ENCODE measurements at regions not wholly inside any gene's neighbourhood (a gene's known extent, or its start where the extent isn't known, plus 50 kb on each side); places are given as distances from the start of the nearest gene placed in this dataset.

GRCh38 chrX:10021461-10022272, 54.5 kb downstream of the CLDN34 start:
- no peak for DNase-seq

- DNase-seq, result no peak
Measured at GRCh38 chrX:10022273-10022541, 55.0 kb downstream of the CLDN34 start.

GRCh38 chrX:10022580-10023245, 55.6 kb downstream of the CLDN34 start:
- no peak for DNase-seq

- no peak for DNase-seq
Measured at GRCh38 chrX:10023821-10024220, 56.7 kb downstream of the CLDN34 start.

GRCh38 chrX:10025742-10026493, 58.8 kb downstream of the CLDN34 start:
- no peak for DNase-seq

GRCh38 chrX:10028283-10029104, 61.3 kb downstream of the CLDN34 start:
- DNase-seq, result no peak

- DNase-seq, result no peak
Measured at GRCh38 chrX:10030570-10030969, 63.4 kb downstream of the CLDN34 start.

- no peak for DNase-seq
Measured at GRCh38 chrX:10031746-10032145, 64.6 kb downstream of the CLDN34 start.

- no peak for DNase-seq
Measured at GRCh38 chrX:10032147-10032546, 65.0 kb downstream of the CLDN34 start.

- no peak for DNase-seq
Measured at GRCh38 chrX:10033375-10034007, 66.3 kb downstream of the CLDN34 start.

- no peak for DNase-seq
Measured at GRCh38 chrX:10034740-10035260, 67.6 kb downstream of the CLDN34 start.

GRCh38 chrX:10038585-10038984, 71.4 kb downstream of the CLDN34 start:
- no peak for DNase-seq

- no peak for DNase-seq
Measured at GRCh38 chrX:10039821-10040793, 72.9 kb downstream of the CLDN34 start.

GRCh38 chrX:10040961-10041360, 73.8 kb downstream of the CLDN34 start:
- DNase-seq, result no peak

GRCh38 chrX:10041383-10041782, 74.2 kb downstream of the CLDN34 start:
- DNase-seq, result no peak

- no peak for DNase-seq
Measured at GRCh38 chrX:10042055-10042454, 74.9 kb downstream of the CLDN34 start.

- no peak for DNase-seq
Measured at GRCh38 chrX:10043386-10043785, 76.2 kb downstream of the CLDN34 start.

GRCh38 chrX:10044021-10044420, 76.9 kb downstream of the CLDN34 start:
- no peak for DNase-seq

- DNase-seq, result no peak
Measured at GRCh38 chrX:10045327-10046000, 78.3 kb downstream of the CLDN34 start.

GRCh38 chrX:10047133-10047532, 80.0 kb downstream of the CLDN34 start:
- DNase-seq, result no peak

GRCh38 chrX:10047631-10048030, 80.5 kb downstream of the CLDN34 start:
- no peak for DNase-seq

All from NCI-H774 (cell line).